SKM-1 treated with dmso at 0.1 percent for 144 hours (cell line): ENCODE measurements at regions not wholly inside any gene's neighbourhood (a gene's known extent, or its start where the extent isn't known, plus 50 kb on each side); places are given as distances from the start of the nearest gene placed in this dataset.
"Not testable (repeated sequence)": the region's sequence is repeated elsewhere in the genome, so short reads cannot be mapped to it uniquely, and the experiment has no call there.

Experiments used
- DNase-seq: peaks from one replicate; lab custom pipeline; 2025; ENCODE audit not compliant: unreplicated experiment; lab: John Stamatoyannopoulos, UW

- DNase-seq, result not testable (repeated sequence)
Observed at GRCh38 chrX:35611562-35611961, 186.6 kb upstream of the MAGEB16 start.

- no peak for DNase-seq
Observed at GRCh38 chrX:35617836-35618235, 180.3 kb upstream of the MAGEB16 start.

GRCh38 chrX:35622040-35622439 is 176.1 kb upstream of the MAGEB16 start:
- no peak for DNase-seq

GRCh38 chrX:35622601-35623000 is 175.5 kb upstream of the MAGEB16 start:
- DNase-seq, result no peak

GRCh38 chrX:35625714-35626113 is 172.4 kb upstream of the MAGEB16 start:
- DNase-seq, result no peak

- no peak for DNase-seq
Observed at GRCh38 chrX:35626124-35626523, 172.0 kb upstream of the MAGEB16 start.

GRCh38 chrX:35635971-35636370 is 162.2 kb upstream of the MAGEB16 start:
- DNase-seq, result not testable (repeated sequence)

GRCh38 chrX:35664833-35665232 is 133.3 kb upstream of the MAGEB16 start:
- DNase-seq, result no peak

GRCh38 chrX:35665311-35665710 is 132.8 kb upstream of the MAGEB16 start:
- no peak for DNase-seq

GRCh38 chrX:35670889-35671288 is 127.3 kb upstream of the MAGEB16 start:
- no peak for DNase-seq

- no peak for DNase-seq
Observed at GRCh38 chrX:35675151-35675550, 123.0 kb upstream of the MAGEB16 start.

GRCh38 chrX:35680940-35681346 is 117.2 kb upstream of the MAGEB16 start:
- no peak for DNase-seq

- DNase-seq, result no peak
Observed at GRCh38 chrX:35682476-35682875, 115.7 kb upstream of the MAGEB16 start.

GRCh38 chrX:35696760-35697234 is 101.3 kb upstream of the MAGEB16 start:
- no peak for DNase-seq

GRCh38 chrX:35699642-35700041 is 98.5 kb upstream of the MAGEB16 start:
- peak; percentile 71 for DNase-seq

GRCh38 chrX:35700121-35700520 is 98.0 kb upstream of the MAGEB16 start:
- no peak for DNase-seq

GRCh38 chrX:35711281-35711680 is 86.9 kb upstream of the MAGEB16 start:
- no peak for DNase-seq

GRCh38 chrX:35722128-35722527 is 76.0 kb upstream of the MAGEB16 start:
- DNase-seq, result no peak

GRCh38 chrX:35726176-35726575 is 72.0 kb upstream of the MAGEB16 start:
- no peak for DNase-seq

GRCh38 chrX:35728481-35728880 is 69.7 kb upstream of the MAGEB16 start:
- no peak for DNase-seq

GRCh38 chrX:35733879-35734278 is 64.3 kb upstream of the MAGEB16 start:
- DNase-seq, result no peak

- no peak for DNase-seq
Observed at GRCh38 chrX:35741142-35741541, 57.0 kb upstream of the MAGEB16 start.

GRCh38 chrX:35743331-35743730 is 54.8 kb upstream of the MAGEB16 start:
- DNase-seq, result no peak
